ENCODE measurements at regions not wholly inside any gene's neighbourhood (a gene's known extent, or its start where the extent isn't known, plus 50 kb on each side); places are given as distances from the start of the nearest gene placed in this dataset.

DNA sequence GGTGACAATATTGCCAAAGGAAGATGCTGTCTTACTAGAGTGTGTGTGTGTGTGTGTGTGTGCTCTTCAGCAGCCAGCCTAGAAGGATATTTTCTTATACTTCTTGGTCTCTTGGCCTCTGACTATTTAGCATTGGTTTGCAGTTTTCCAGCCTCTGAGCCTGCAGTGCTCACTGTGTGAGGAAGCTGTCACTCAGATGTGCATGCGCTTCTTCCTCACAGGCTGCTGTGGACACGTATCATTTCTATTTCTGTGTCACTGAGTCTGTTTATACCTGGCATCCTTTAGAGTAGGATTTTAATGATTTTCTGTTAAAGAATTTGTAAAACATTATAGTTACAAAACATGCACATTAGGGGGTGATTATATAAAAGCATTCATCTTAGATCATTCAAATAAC lies 83.3 kb downstream of the ALDH8A1 start:
- Histone ChIP-seq H3K4me1 (ENCODE audit: control insufficient read depth, insufficient read depth, low read length) (no peaks in the 10 kb centered on the region), H3K27me3 (ENCODE audit: control insufficient read depth, insufficient read depth, low read length) (no peaks in the 10 kb centered on the region), H3K9ac (ENCODE audit: low read length) (no peak overlapping the region), H3K36me3 (ENCODE audit: control insufficient read depth, insufficient read depth, low read length) (no peaks in the 10 kb centered on the region), H3K4me3 (ENCODE audit: low read length) (no peak overlapping the region), H3K9me3 (ENCODE audit: control insufficient read depth, low read length) (no peaks in the 10 kb centered on the region)

DNA sequence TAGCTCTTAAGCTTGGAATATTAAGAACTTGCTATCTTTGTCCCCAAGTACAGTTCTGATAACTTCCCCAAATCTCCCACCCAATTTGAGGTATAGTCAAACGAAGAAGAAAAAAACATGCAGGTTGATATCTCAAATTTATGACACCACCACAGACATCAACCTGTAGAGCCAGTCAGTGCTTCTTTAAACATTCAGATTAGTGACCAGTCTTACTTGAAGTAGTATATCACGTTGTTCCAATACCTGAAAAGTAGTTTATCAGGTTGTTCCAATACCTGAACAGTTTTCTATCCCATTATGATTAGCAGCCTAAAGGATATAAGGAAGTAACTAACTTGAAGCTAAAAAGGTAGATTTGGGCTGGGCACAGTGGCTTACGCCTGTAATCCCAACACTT lies 85.3 kb downstream of the ALDH8A1 start:
- no peak overlapping the region for H3K9ac ChIP-seq (ENCODE audit: low read length)
- H3K27me3 ChIP-seq (ENCODE audit: control insufficient read depth, insufficient read depth, low read length): no peaks in the 10 kb centered on the region
- no peaks in the 10 kb centered on the region for H3K36me3 ChIP-seq (ENCODE audit: control insufficient read depth, insufficient read depth, low read length)
- no peaks in the 10 kb centered on the region for H3K9me3 ChIP-seq (ENCODE audit: control insufficient read depth, low read length)
- no peaks in the 10 kb centered on the region for H3K4me1 ChIP-seq (ENCODE audit: control insufficient read depth, insufficient read depth, low read length)
- H3K4me3 ChIP-seq (ENCODE audit: low read length): no peak overlapping the region

DNA sequence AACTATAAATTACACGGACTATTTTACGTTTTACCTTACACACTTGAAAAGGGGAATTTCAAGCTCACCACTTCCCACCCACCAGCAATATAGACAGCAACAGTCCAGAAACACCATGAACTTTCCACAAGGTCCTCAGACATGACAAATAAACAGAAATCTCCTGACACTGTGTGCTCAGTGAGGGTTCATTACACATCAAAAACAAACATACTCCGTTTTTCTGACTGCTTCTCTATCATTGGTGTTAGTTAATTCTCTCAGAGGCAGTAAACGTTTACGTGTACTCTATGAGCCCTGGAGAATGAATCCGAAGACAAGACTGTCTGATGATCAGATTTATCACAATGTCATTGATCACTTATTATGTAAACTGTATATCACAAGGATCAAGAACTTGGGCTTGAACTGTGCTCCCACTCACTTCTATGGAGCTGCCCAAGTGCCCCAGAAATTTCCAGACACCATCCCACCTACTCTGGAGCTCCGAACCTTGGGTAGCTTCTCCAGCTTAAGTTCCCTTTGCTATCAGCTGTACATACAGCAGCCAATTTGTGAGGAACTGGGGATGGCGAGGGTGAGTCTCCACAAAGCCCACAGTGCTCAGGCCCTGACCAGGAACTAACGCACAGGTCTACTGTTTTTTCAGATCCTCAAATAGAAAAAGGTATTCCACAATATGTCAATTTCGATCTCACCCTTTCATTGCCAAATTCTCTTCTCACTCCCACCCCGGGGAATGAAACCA lies 86.0 kb downstream of the ALDH8A1 start:
- H3K4me1 ChIP-seq (ENCODE audit: control insufficient read depth, insufficient read depth, low read length): no peaks in the 10 kb centered on the region
- no peak overlapping the region for H3K4me3 ChIP-seq (ENCODE audit: low read length)
- H3K9ac ChIP-seq (ENCODE audit: low read length): no peak overlapping the region
- H3K36me3 ChIP-seq (ENCODE audit: control insufficient read depth, insufficient read depth, low read length): no peaks in the 10 kb centered on the region
- H3K9me3 ChIP-seq (ENCODE audit: control insufficient read depth, low read length): no peaks in the 10 kb centered on the region
- no peaks in the 10 kb centered on the region for H3K27me3 ChIP-seq (ENCODE audit: control insufficient read depth, insufficient read depth, low read length)

DNA sequence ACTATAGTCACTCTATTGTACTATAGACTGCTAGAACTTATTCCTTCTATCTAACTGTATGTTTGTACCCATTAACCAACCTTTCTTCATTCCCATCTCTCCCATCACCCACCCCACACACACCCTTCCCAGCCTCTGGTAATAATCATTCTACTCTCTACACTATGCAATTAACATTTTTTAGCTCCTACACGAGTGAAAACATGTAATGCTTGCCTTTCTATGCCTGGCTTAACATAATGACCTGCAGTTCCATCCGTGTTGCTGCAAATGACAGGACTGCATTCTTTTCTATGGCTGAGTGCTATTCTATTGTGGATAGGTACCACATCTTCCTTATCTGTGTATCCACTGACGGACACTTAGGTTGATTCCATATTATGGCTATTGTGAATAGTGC lies 95.5 kb downstream of the ALDH8A1 start:
- Histone ChIP-seq H3K9ac (ENCODE audit: low read length) (no peak overlapping the region), H3K9me3 (ENCODE audit: control insufficient read depth, low read length) (no peaks in the 10 kb centered on the region), H3K27me3 (ENCODE audit: control insufficient read depth, insufficient read depth, low read length) (no peaks in the 10 kb centered on the region), H3K36me3 (ENCODE audit: control insufficient read depth, insufficient read depth, low read length) (no peaks in the 10 kb centered on the region), H3K4me3 (ENCODE audit: low read length) (no peak overlapping the region), H3K4me1 (ENCODE audit: control insufficient read depth, insufficient read depth, low read length) (no peaks in the 10 kb centered on the region)

DNA sequence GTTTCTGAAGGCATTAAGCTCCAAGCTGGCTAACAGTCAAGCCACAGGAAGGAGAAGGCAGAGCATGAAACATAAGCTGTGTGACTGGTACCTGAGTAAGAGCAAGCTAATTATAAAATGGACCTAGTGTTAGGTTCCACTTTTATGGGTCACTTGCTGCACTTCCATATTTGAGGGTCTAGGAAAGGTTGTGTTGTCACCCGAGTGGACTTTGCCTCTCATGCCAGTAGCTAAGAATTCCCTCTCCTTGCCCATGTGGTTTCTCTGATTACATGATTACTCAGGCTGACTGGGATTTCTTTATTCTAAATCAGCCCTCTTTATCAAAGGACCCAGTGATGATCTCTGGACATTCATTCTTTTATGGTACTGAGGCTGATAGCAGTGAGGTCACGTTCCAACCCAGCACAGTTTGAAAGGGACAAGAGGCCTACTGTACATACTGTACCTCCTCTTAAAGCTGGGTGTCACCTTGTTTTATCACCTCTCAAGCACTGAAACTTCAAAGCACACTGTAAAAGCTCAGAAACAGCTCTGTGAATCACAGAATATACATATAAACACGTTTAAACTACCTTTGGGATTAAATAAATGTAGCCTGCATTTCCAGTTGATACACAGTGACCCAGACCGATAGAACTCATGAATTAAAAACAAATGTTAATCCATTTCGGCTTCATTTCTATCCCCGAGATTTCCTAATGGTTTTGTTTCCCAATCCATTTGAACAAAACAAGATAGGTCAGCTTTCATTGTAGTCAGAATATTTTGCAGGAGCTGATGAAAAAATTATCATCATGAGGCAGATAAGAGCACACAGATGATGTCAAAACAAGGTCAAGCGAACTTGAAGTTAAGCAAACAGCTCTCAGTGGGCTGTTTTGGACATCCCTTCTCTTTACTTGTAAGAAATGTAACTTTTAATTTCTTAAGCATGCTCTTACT lies 96.5 kb downstream of the ALDH8A1 start:
- Histone ChIP-seq H3K9me3 (ENCODE audit: control insufficient read depth, low read length) (no peaks in the 10 kb centered on the region), H3K9ac (ENCODE audit: low read length) (no peak overlapping the region), H3K4me1 (ENCODE audit: control insufficient read depth, insufficient read depth, low read length) (no peaks in the 10 kb centered on the region), H3K4me3 (ENCODE audit: low read length) (no peak overlapping the region), H3K27me3 (ENCODE audit: control insufficient read depth, insufficient read depth, low read length) (no peaks in the 10 kb centered on the region), H3K36me3 (ENCODE audit: control insufficient read depth, insufficient read depth, low read length) (no peaks in the 10 kb centered on the region)

DNA sequence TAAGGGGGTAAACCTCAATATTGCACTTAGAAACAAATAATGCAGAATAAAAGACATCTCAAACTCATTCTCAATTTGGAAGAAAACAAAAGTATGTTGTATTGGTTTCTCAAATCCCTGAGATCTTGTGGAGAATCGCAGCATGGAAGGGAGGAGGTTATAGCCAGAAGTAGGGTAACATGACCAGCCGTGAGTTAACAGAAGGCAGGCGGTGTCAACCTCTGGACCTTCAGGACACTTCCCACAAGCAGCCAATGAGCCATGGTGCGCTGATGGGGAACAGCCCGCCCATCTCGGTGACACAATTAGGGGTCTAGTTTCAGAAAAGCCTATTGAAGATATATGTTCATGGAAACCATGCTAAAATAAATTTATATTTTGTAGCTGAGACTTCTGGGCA lies 98.4 kb downstream of the ALDH8A1 start:
- no peak overlapping the region for H3K9ac ChIP-seq (ENCODE audit: low read length)
- H3K36me3 ChIP-seq (ENCODE audit: control insufficient read depth, insufficient read depth, low read length): no peaks in the 10 kb centered on the region
- no peaks in the 10 kb centered on the region for H3K4me1 ChIP-seq (ENCODE audit: control insufficient read depth, insufficient read depth, low read length)
- no peaks in the 10 kb centered on the region for H3K27me3 ChIP-seq (ENCODE audit: control insufficient read depth, insufficient read depth, low read length)
- no peaks in the 10 kb centered on the region for H3K9me3 ChIP-seq (ENCODE audit: control insufficient read depth, low read length)
- H3K4me3 ChIP-seq (ENCODE audit: low read length): no peak overlapping the region

DNA sequence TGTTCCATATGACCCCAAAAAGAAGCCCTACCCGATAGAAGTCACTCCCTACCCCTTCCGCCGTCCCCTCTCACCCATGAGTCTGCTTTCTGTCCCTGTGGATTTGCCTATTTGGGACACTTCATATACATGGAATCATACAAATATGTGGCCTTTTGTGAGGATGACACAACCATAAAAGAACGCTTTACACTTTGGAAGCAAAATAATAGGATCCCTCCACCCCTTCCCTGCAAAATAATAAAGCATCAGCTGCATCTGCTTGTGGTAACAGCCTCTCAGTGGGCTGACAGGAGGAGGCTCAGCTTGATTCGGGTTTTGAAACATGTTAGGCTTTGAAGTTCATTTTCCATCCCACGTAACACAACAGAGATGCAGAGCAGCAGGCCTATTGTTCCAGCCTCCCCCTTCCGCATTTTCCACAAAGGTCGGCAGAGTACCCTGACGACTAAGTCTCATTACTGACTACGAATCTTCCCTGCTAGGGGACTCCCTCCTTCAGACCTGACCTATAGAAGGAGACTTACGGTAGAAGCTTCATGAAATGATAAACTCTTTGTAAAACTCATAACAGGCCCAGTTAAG lies 99.1 kb downstream of the ALDH8A1 start:
- H3K4me3 ChIP-seq (ENCODE audit: low read length): no peak overlapping the region
- H3K9me3 ChIP-seq (ENCODE audit: control insufficient read depth, low read length): no peaks in the 10 kb centered on the region
- H3K4me1 ChIP-seq (ENCODE audit: control insufficient read depth, insufficient read depth, low read length): no peaks in the 10 kb centered on the region
- H3K36me3 ChIP-seq (ENCODE audit: control insufficient read depth, insufficient read depth, low read length): no peaks in the 10 kb centered on the region
- no peaks in the 10 kb centered on the region for H3K27me3 ChIP-seq (ENCODE audit: control insufficient read depth, insufficient read depth, low read length)
- H3K9ac ChIP-seq (ENCODE audit: low read length): no peak overlapping the region

DNA sequence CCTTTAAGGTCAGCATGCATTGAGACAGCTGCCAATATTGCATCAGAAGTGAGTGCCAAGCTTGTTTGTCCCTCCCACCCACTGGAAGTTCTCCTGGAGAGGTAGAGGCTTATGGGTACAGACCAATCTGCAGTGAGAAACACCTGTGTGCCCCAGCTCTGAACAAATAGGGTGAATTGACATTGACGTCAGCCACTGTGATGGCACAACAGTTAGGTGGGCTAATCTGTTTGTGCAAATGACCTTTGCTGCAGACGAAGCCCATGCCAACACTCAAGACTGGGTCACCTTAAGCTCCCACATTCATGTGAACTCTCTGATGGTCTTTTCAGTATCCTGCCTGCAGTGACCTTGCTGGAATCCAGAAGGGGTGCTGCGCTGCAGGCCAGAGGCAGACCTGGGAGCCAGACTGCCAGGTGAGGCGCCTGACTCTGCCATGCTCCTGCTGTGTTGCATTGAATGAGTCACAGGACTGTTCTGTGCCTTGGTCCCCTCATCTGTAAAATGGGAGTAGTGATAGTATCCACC lies 99.9 kb downstream of the ALDH8A1 start:
- Histone ChIP-seq H3K9ac (ENCODE audit: low read length) (no peak overlapping the region), H3K27me3 (ENCODE audit: control insufficient read depth, insufficient read depth, low read length) (no peaks in the 10 kb centered on the region), H3K4me1 (ENCODE audit: control insufficient read depth, insufficient read depth, low read length) (no peaks in the 10 kb centered on the region), H3K9me3 (ENCODE audit: control insufficient read depth, low read length) (no peaks in the 10 kb centered on the region), H3K4me3 (ENCODE audit: low read length) (no peak overlapping the region), H3K36me3 (ENCODE audit: control insufficient read depth, insufficient read depth, low read length) (no peaks in the 10 kb centered on the region)

DNA sequence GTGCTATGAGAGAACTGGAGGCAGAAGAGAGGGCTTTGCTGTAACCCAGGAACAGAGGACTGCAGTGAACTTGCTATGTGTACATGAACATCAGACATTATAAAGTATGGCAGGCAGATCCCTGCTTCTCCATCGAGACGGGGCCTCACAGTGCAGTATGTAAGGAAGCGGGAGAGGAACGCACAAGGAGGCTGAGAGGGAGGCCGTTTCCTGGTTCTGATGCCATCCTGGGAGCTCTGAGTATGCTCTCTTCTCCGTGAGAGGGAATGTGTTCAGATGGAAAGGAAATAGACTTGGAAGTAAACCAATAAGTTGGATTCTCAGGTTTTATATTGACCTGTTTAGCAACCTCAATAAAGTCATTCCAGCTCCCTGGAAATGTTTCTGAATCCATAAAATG lies 101.8 kb downstream of the ALDH8A1 start:
- H3K4me1 ChIP-seq (ENCODE audit: control insufficient read depth, insufficient read depth, low read length): no peaks in the 10 kb centered on the region
- no peak overlapping the region for H3K4me3 ChIP-seq (ENCODE audit: low read length)
- H3K9ac ChIP-seq (ENCODE audit: low read length): no peak overlapping the region
- H3K36me3 ChIP-seq (ENCODE audit: control insufficient read depth, insufficient read depth, low read length): no peaks in the 10 kb centered on the region
- no peaks in the 10 kb centered on the region for H3K9me3 ChIP-seq (ENCODE audit: control insufficient read depth, low read length)
- H3K27me3 ChIP-seq (ENCODE audit: control insufficient read depth, insufficient read depth, low read length): no peaks in the 10 kb centered on the region

DNA sequence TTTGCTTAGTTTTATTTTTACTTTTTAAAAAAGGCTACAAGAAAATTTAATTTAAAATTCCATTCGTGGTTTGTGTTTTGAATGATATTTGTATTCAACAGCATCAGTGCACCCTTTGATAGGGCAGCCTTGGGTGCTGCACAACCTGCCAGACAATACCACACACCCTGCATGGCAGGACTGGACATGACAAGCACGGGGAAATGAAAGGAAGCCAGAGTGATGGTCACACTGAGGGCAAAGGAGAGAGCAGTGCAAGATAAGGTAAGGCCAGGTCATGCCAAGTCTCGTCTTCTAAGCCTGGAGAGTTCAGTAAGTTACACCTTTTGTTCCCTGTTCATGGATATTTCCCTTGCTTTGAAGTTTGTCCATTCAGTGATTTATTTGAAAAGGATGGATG lies 103.0 kb downstream of the ALDH8A1 start:
- H3K4me3 ChIP-seq (ENCODE audit: low read length): no peak overlapping the region
- no peaks in the 10 kb centered on the region for H3K27me3 ChIP-seq (ENCODE audit: control insufficient read depth, insufficient read depth, low read length)
- no peaks in the 10 kb centered on the region for H3K36me3 ChIP-seq (ENCODE audit: control insufficient read depth, insufficient read depth, low read length)
- H3K4me1 ChIP-seq (ENCODE audit: control insufficient read depth, insufficient read depth, low read length): no peaks in the 10 kb centered on the region
- H3K9me3 ChIP-seq (ENCODE audit: control insufficient read depth, low read length): no peaks in the 10 kb centered on the region
- no peak overlapping the region for H3K9ac ChIP-seq (ENCODE audit: low read length)

DNA sequence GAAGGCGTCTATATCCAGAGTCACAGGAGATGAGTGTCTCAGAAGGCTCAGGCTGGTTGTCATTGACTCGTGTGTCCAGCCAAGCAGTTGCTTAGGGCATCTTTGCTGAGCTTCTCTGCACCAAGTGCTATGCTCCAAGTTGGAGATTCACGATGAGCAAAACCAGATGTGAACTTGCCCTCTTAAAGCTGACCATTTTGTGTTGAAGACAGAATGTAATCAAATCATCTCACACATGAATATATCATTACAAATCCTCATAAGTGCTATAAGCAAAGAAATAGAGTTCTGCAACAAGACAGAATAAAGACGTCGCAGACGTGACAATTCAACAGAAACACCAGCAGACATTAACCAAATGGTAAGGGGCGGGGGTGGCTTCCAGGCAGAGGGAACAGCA lies 103.9 kb downstream of the ALDH8A1 start:
- Histone ChIP-seq H3K36me3 (ENCODE audit: control insufficient read depth, insufficient read depth, low read length) (no peaks in the 10 kb centered on the region), H3K4me3 (ENCODE audit: low read length) (no peak overlapping the region), H3K27me3 (ENCODE audit: control insufficient read depth, insufficient read depth, low read length) (no peaks in the 10 kb centered on the region), H3K9me3 (ENCODE audit: control insufficient read depth, low read length) (no peaks in the 10 kb centered on the region), H3K9ac (ENCODE audit: low read length) (no peak overlapping the region), H3K4me1 (ENCODE audit: control insufficient read depth, insufficient read depth, low read length) (no peaks in the 10 kb centered on the region)

DNA sequence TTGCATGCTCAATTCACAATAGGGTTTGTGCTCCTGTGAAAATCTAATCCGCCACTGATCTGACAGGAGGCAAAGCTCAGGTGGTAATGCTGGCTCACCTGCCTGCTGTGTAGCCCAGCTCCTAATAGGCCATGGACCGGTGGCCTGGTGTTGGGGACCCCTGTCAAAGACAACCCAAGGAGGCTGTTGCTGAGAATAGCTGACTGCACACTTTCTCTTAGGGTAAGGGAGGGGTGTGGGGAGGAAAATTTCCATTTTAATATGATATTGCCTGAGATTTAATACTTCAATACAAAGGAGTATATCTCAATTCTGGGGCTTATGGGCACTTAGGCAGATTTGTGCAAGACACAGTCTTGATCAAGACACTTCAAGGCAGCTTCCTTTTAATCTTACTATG lies 105.8 kb downstream of the ALDH8A1 start:
- Histone ChIP-seq H3K9me3 (ENCODE audit: control insufficient read depth, low read length) (no peaks in the 10 kb centered on the region), H3K9ac (ENCODE audit: low read length) (no peak overlapping the region), H3K27me3 (ENCODE audit: control insufficient read depth, insufficient read depth, low read length) (no peaks in the 10 kb centered on the region), H3K36me3 (ENCODE audit: control insufficient read depth, insufficient read depth, low read length) (no peaks in the 10 kb centered on the region), H3K4me1 (ENCODE audit: control insufficient read depth, insufficient read depth, low read length) (no peaks in the 10 kb centered on the region), H3K4me3 (ENCODE audit: low read length) (no peak overlapping the region)
